ENCODE measurements at regions not wholly inside any gene's neighbourhood (a gene's known extent, or its start where the extent isn't known, plus 50 kb on each side); places are given as distances from the start of the nearest gene placed in this dataset.

DNA sequence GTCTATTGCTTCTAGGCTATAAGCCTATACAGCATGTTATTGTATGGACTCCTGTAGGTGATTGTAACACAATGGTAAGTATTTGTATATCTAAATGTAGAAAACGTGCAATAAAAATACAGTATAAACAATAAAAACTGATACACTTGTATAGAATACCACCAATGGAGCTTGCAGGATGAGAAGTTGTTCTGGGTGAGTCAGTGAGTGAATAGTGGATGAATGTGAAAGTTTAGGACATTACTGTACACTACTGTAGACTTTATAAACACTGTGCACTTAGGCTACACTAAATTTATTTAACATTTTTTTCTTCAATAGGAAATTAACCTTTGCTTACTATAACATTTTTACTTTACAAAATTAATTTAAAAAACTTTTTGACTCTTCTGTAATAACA, 679.2 kb upstream of the ZNF804A start:
- Histone ChIP-seq H3K27ac (no peak overlapping the region), H3K4me1 (no peaks in the 10 kb centered on the region), H3K27me3 (no peaks in the 10 kb centered on the region), H3K9me3 (no peaks in the 10 kb centered on the region), H3K4me3 (no peak overlapping the region), H3K36me3 (no peaks in the 10 kb centered on the region)
- no peak for DNase-seq (ENCODE audit: low spot score in 2 of 2)
- 66% methylated on average over 1 of the region's 1 CpG for WGBS
- TF ChIP-seq POLR2A (IDR thresholded peaks at IDR 0.05) (no peak), EP300 (IDR thresholded peaks at IDR 0.05) (no peak), POLR2AphosphoS5 (IDR thresholded peaks at IDR 0.05) (no peak)
- TF ChIP-seq, protein P1, sequence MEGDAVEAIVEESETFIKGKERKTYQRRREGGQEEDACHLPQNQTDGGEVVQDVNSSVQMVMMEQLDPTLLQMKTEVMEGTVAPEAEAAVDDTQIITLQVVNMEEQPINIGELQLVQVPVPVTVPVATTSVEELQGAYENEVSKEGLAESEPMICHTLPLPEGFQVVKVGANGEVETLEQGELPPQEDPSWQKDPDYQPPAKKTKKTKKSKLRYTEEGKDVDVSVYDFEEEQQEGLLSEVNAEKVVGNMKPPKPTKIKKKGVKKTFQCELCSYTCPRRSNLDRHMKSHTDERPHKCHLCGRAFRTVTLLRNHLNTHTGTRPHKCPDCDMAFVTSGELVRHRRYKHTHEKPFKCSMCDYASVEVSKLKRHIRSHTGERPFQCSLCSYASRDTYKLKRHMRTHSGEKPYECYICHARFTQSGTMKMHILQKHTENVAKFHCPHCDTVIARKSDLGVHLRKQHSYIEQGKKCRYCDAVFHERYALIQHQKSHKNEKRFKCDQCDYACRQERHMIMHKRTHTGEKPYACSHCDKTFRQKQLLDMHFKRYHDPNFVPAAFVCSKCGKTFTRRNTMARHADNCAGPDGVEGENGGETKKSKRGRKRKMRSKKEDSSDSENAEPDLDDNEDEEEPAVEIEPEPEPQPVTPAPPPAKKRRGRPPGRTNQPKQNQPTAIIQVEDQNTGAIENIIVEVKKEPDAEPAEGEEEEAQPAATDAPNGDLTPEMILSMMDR (IDR thresholded peaks at IDR 0.05): no peak

- TF ChIP-seq POLR2A (IDR thresholded peaks at IDR 0.05) (no peak), POLR2AphosphoS5 (IDR thresholded peaks at IDR 0.05) (no peak)
- TF ChIP-seq, protein P1 (IDR thresholded peaks at IDR 0.05): no peak
- WGBS: 93% methylated on average over 2 of the region's 2 CpGs
- no peak for DNase-seq (ENCODE audit: low spot score in 2 of 2)
Measured at GRCh38 chr2:183919926-183920325, 678.4 kb upstream of the ZNF804A start.

DNA sequence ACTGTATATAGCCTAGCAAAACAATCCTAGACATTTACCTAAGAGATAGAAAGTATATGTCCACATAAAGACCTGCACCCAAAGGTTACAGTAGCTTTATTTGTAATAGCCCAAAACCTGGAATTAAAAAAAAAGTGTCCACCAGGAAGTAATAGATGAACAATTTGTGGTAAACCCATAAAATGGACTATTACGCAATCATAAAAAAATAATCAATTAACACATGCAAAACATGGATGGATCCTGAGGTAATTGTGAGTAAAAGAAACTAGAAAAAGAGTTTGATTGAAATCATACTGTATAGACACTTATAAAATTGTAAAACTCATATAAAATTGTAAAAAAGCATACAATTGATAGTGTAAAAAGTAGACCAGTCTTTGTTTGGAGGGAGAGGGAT, 673.0 kb upstream of the ZNF804A start:
- no peak overlapping the region for H3K27ac ChIP-seq
- no peaks in the 10 kb centered on the region for H3K27me3 ChIP-seq
- H3K4me1 ChIP-seq: no peaks in the 10 kb centered on the region
- 88% methylated on average over 1 of the region's 1 CpG for WGBS
- H3K4me3 ChIP-seq: no peak overlapping the region
- TF ChIP-seq, protein P1 (IDR thresholded peaks at IDR 0.05): no peak
- TF ChIP-seq POLR2A (IDR thresholded peaks at IDR 0.05) (no peak), POLR2AphosphoS5 (IDR thresholded peaks at IDR 0.05) (no peak), EP300 (IDR thresholded peaks at IDR 0.05) (no peak)
- DNase-seq (ENCODE audit: low spot score in 2 of 2): no peak
- H3K9me3 ChIP-seq: no peaks in the 10 kb centered on the region
- no peaks in the 10 kb centered on the region for H3K36me3 ChIP-seq

More at GRCh38 chr2:183919926-183920325, 678.4 kb upstream of the ZNF804A start:
- no peaks in the 10 kb centered on the region for H3K4me1 ChIP-seq
- no peaks in the 10 kb centered on the region for H3K9me3 ChIP-seq
- no peak overlapping the region for H3K27ac ChIP-seq
- no peak overlapping the region for H3K4me3 ChIP-seq
- H3K27me3 ChIP-seq: no peaks in the 10 kb centered on the region
- no peaks in the 10 kb centered on the region for H3K36me3 ChIP-seq

GRCh38 chr2:183926433-183926832, 671.9 kb upstream of the ZNF804A start:
- 45% methylated on average over 1 of the region's 1 CpG for WGBS
- H3K36me3 ChIP-seq: no peaks in the 10 kb centered on the region
- no peak overlapping the region for H3K4me3 ChIP-seq
- H3K27ac ChIP-seq: no peak overlapping the region
- H3K9me3 ChIP-seq: no peaks in the 10 kb centered on the region
- no peaks in the 10 kb centered on the region for H3K27me3 ChIP-seq
- H3K4me1 ChIP-seq: no peaks in the 10 kb centered on the region
- no peak for TF ChIP-seq POLR2AphosphoS5 (IDR thresholded peaks at IDR 0.05)
- TF ChIP-seq EP300 (IDR thresholded peaks at IDR 0.05): no peak
- no peak for TF ChIP-seq POLR2A (IDR thresholded peaks at IDR 0.05)
- no peak for DNase-seq (ENCODE audit: low spot score in 2 of 2)

DNA sequence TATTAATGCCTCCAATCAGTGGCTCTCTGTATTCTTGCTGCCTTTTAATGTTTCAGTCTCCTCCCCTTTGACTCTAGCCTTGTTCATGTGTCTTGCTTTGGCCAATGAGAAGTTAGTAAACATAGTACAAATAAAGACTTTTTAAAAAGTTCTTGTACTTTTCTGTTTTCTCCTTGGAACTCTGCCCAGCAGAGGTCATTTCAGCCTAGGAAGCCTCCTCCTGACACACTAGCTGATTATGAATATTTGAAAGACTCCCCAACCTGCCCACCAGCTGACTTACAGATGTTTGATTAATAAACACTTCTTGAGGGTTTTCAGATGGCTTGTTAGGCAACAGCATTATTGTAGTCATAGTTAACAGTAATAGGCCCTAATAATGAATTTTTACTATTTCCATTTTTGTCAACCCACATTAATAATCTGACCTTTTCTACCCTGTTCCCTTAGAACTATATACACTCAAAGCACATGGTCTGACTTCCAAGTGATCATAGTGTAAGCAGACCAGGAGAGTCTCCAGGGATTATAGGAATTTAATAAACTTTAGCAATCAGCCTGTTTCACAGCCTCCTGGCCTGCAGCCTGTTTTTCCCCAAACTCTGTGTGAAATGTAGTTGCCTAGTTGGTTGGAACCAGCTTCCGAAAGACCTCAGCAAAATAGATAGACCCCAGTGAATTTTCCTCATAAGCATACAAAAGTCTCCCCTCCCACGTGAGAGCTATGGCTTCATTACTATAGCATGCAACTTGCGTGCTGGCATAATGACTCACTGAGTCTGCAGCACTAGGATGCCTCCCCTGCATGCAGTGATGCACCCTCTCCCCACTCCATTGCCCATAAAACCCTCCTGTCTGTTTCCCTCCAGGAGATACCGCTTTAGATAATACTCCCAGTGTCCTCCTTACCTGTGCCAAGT, 670.7 kb upstream of the ZNF804A start:
- Histone ChIP-seq H3K4me1 (no peaks in the 10 kb centered on the region), H3K27me3 (no peaks in the 10 kb centered on the region), H3K4me3 (no peak overlapping the region), H3K27ac (no peak overlapping the region), H3K36me3 (no peaks in the 10 kb centered on the region), H3K9me3 (no peaks in the 10 kb centered on the region)
- 78% methylated on average over 4 of the region's 4 CpGs for WGBS
- TF ChIP-seq EP300 (IDR thresholded peaks at IDR 0.05): no peak
- no peak for TF ChIP-seq POLR2A (IDR thresholded peaks at IDR 0.05)
- TF ChIP-seq, protein P1 (IDR thresholded peaks at IDR 0.05): no peak
- DNase-seq (ENCODE audit: low spot score in 2 of 2): no peak

All from suprapubic skin (tissue), 4 donors.